HL-60 (cell line): ENCODE measurements at regions not wholly inside any gene's neighbourhood (a gene's known extent, or its start where the extent isn't known, plus 50 kb on each side); places are given as distances from the start of the nearest gene placed in this dataset.

Source experiments
- DNase-seq, 2 experiments: peaks; one replicate each; pipeline ENCODE4 v3.0.0-alpha.2; 2010 to 2020; ENCODE audit warnings: low read depth in 1 of 2, low spot score in 1 of 2
- H3K27ac ChIP-seq: fragments of 250-450 bp; sonication (Bioruptor Pico); replicated peaks from 2 replicates; pipeline ENCODE4 v1.5.1; 2020; ENCODE audit warnings: mild to moderate bottlenecking, moderate library complexity
- H3K27me3 ChIP-seq: fragments of 250-450 bp; sonication (Bioruptor Pico); 2 replicates; pipeline ENCODE4 v1.5.1; 2021; ENCODE audit warnings: mild to moderate bottlenecking, moderate library complexity; ENCODE audit not compliant: insufficient read depth, poor library complexity, severe bottlenecking
- H3K4me3 ChIP-seq: replicated peaks from 2 replicates; pipeline ENCODE4 v1.5.1; 2011; ENCODE audit warnings: mild to moderate bottlenecking, control low read depth, low read length; ENCODE audit not compliant: insufficient read depth
- GABPA ChIP-seq: IDR thresholded peaks from 2 replicates; pipeline ENCODE4 v1.6.1; 2012; ENCODE audit warnings: low read depth
- POLR2AphosphoS5 ChIP-seq: IDR thresholded peaks from 2 replicates; pipeline ENCODE4 v1.6.1; 2012; ENCODE audit warnings: low read depth
- SPI1 ChIP-seq: IDR thresholded peaks from 2 replicates; pipeline ENCODE4 v1.6.1; 2012; ENCODE audit warnings: low read depth, mild to moderate bottlenecking, borderline replicate concordance
- TF ChIP-seq, protein P1 (sequence below): IDR thresholded peaks from one replicate; pipeline ENCODE4 v1.5.1; 2011; ENCODE audit warnings: low read length, control low read depth, inconsistent platforms; ENCODE audit not compliant: insufficient read depth
- TF ChIP-seq, protein P2 (sequence below): IDR thresholded peaks from 2 replicates; pipeline ENCODE4 v1.6.1; 2012; ENCODE audit warnings: low read depth; ENCODE audit not compliant: insufficient replicate concordance

- H3K27me3 ChIP-seq: peaks cover 2% of the 10 kb centered on the region
- DNase-seq: no peak
- TF ChIP-seq, protein P1, sequence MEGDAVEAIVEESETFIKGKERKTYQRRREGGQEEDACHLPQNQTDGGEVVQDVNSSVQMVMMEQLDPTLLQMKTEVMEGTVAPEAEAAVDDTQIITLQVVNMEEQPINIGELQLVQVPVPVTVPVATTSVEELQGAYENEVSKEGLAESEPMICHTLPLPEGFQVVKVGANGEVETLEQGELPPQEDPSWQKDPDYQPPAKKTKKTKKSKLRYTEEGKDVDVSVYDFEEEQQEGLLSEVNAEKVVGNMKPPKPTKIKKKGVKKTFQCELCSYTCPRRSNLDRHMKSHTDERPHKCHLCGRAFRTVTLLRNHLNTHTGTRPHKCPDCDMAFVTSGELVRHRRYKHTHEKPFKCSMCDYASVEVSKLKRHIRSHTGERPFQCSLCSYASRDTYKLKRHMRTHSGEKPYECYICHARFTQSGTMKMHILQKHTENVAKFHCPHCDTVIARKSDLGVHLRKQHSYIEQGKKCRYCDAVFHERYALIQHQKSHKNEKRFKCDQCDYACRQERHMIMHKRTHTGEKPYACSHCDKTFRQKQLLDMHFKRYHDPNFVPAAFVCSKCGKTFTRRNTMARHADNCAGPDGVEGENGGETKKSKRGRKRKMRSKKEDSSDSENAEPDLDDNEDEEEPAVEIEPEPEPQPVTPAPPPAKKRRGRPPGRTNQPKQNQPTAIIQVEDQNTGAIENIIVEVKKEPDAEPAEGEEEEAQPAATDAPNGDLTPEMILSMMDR: no peak
- TF ChIP-seq SPI1 (no peak), GABPA (no peak), POLR2AphosphoS5 (no peak)
- TF ChIP-seq, protein P2, sequence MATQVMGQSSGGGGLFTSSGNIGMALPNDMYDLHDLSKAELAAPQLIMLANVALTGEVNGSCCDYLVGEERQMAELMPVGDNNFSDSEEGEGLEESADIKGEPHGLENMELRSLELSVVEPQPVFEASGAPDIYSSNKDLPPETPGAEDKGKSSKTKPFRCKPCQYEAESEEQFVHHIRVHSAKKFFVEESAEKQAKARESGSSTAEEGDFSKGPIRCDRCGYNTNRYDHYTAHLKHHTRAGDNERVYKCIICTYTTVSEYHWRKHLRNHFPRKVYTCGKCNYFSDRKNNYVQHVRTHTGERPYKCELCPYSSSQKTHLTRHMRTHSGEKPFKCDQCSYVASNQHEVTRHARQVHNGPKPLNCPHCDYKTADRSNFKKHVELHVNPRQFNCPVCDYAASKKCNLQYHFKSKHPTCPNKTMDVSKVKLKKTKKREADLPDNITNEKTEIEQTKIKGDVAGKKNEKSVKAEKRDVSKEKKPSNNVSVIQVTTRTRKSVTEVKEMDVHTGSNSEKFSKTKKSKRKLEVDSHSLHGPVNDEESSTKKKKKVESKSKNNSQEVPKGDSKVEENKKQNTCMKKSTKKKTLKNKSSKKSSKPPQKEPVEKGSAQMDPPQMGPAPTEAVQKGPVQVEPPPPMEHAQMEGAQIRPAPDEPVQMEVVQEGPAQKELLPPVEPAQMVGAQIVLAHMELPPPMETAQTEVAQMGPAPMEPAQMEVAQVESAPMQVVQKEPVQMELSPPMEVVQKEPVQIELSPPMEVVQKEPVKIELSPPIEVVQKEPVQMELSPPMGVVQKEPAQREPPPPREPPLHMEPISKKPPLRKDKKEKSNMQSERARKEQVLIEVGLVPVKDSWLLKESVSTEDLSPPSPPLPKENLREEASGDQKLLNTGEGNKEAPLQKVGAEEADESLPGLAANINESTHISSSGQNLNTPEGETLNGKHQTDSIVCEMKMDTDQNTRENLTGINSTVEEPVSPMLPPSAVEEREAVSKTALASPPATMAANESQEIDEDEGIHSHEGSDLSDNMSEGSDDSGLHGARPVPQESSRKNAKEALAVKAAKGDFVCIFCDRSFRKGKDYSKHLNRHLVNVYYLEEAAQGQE: no peak
- H3K4me3 ChIP-seq: no peak overlapping the region
- H3K27ac ChIP-seq: no peak overlapping the region
Measured at GRCh38 chr5:10868956-10869355, 107.9 kb upstream of the DAP start.

DNA sequence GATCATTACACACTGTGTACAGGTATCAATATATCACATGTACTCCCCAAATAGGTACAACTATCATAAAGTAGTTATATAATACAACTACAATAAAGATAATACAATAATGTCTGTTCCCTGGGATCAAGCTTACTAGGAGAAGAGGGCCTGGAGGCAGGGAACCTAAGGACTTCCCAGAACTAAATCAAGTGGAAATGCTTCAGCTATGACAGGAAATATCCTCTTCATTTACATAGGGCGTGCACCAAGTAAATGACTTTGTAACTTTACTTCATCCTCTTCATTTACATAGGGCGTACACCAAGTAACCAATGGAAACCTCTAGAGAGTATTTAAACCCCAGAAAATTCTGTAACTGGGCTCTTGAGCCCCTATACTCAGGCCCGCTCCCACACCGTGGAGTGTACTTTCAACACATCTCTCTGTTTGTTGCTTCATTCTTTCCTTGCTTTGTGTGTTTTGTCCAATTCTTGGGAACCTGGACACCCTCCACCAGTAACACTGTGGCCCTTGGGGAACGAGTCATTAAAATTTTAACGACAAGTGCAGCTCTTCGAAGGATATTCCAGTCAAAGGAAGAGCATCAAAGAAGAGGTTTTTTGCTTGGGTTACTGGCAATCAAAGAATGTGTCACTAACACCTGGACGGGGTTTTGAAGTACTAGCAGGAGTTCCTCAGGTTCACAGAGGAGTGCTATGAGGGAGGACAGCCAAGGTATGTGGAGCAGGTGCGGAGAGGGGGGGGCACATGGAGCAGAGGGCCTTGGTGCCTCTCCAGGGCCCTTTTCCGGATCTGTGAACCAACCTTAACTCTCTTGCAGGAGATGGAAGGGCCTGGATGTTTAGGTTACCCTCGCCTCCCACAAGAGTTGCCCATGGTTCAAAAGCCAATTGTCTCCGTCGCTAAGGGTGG lies 106.6 kb upstream of the DAP start:
- no peak overlapping the region for H3K4me3 ChIP-seq
- H3K27ac ChIP-seq: no peak overlapping the region
- TF ChIP-seq GABPA (no peak), POLR2AphosphoS5 (no peak), SPI1 (no peak)
- TF ChIP-seq, protein P2: no peak
- TF ChIP-seq, protein P1: no peak
- H3K27me3 ChIP-seq: peaks cover 2% of the 10 kb centered on the region
- no peak for DNase-seq

DNA sequence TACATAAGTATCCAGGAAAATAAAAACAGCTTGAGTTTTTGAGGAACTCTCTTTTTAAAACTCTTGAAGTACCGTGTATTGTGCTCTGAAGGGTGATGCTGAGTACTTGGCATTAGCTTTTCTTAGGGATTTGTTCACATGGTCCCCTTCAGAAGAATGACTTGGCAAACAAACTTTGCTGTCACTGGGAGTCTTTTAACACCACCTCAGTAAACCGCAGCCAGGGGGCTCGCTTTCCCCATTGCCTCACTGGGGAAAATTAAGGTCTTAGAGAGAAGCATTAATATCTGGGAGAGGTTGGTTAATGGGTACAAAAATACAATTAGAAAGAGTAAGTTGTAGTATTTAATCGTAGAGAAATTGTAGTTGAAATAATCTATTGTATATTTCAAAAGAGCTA lies 105.9 kb upstream of the DAP start:
- H3K4me3 ChIP-seq: no peak overlapping the region
- H3K27me3 ChIP-seq: peaks cover 2% of the 10 kb centered on the region
- H3K27ac ChIP-seq: no peak overlapping the region
- DNase-seq: no peak
- TF ChIP-seq, protein P1: no peak
- TF ChIP-seq, protein P2: no peak
- no peak for TF ChIP-seq GABPA
- no peak for TF ChIP-seq POLR2AphosphoS5
- TF ChIP-seq SPI1: no peak
